H9 (cell line): ENCODE measurements at regions not wholly inside any gene's neighbourhood (a gene's known extent, or its start where the extent isn't known, plus 50 kb on each side); places are given as distances from the start of the nearest gene placed in this dataset.

Experiments
- DNase-seq: peaks from one replicate; pipeline ENCODE4 v3.0.0-alpha.2; 2017
- H2AFZ ChIP-seq: one replicate; pipeline ENCODE4 v1.6.1; 2013; ENCODE audit warnings: mild to moderate bottlenecking, low read length, control low read depth, moderate library complexity
- H2AK5ac ChIP-seq: 2 replicates; pipeline ENCODE4 v1.6.1; 2013; ENCODE audit warnings: low read length, control low read depth, mixed read lengths; ENCODE audit not compliant: insufficient read length
- H2BK120ac ChIP-seq: one replicate; pipeline ENCODE4 v1.6.1; 2013; ENCODE audit warnings: low read depth, mild to moderate bottlenecking, low read length, control low read depth, inconsistent platforms; ENCODE audit not compliant: poor library complexity, severe bottlenecking
- H2BK12ac ChIP-seq: 2 replicates; pipeline ENCODE4 v1.6.1; 2013; ENCODE audit warnings: low read length, control low read depth, mixed read lengths, low read depth; ENCODE audit not compliant: insufficient read length
- H2BK15ac ChIP-seq: 2 replicates; pipeline ENCODE4 v1.6.1; 2013; ENCODE audit warnings: low read depth, low read length, control low read depth
- H2BK20ac ChIP-seq: one replicate; pipeline ENCODE4 v1.6.1; 2013; ENCODE audit warnings: low read depth, mild to moderate bottlenecking, low read length, control low read depth, inconsistent platforms; ENCODE audit not compliant: poor library complexity, severe bottlenecking
- H2BK5ac ChIP-seq: 2 replicates; pipeline ENCODE4 v1.6.1; 2013; ENCODE audit warnings: low read length, control low read depth, mixed read lengths; ENCODE audit not compliant: insufficient read length
- H3K14ac ChIP-seq: 2 replicates; pipeline ENCODE4 v1.6.1; 2013; ENCODE audit warnings: low read length, control low read depth; ENCODE audit not compliant: insufficient read depth
- H3K18ac ChIP-seq: 2 replicates; pipeline ENCODE4 v1.6.1; 2013; ENCODE audit warnings: low read depth, mild to moderate bottlenecking, mixed read lengths, low read length, control low read depth; ENCODE audit not compliant: insufficient read length
- H3K23ac ChIP-seq: 2 replicates; pipeline ENCODE4 v1.6.1; 2013; ENCODE audit warnings: low read length, control low read depth, mixed read lengths, low read depth; ENCODE audit not compliant: insufficient read length
- H3K23me2 ChIP-seq: 2 replicates; pipeline ENCODE4 v1.6.1; 2013; ENCODE audit warnings: low read depth, mild to moderate bottlenecking, mixed read lengths, low read length, control low read depth; ENCODE audit not compliant: insufficient read length, poor library complexity, severe bottlenecking
- H3K27ac ChIP-seq: 2 replicates; pipeline ENCODE4 v1.5.1; 2013; ENCODE audit warnings: low read length, control low read depth, mixed read lengths, low read depth; ENCODE audit not compliant: insufficient read length
- H3K27me3 ChIP-seq: 2 replicates; pipeline ENCODE4 v1.6.1; 2013; ENCODE audit warnings: low read length, control low read depth, inconsistent platforms; ENCODE audit not compliant: insufficient read depth
- H3K4ac ChIP-seq: 2 replicates; pipeline ENCODE4 v1.6.1; 2013; ENCODE audit warnings: low read depth, mild to moderate bottlenecking, control low read depth, inconsistent platforms, low read length, moderate library complexity
- H3K4me1 ChIP-seq: 2 replicates; pipeline ENCODE4 v1.6.1; 2013; ENCODE audit warnings: low read length, control low read depth, inconsistent platforms; ENCODE audit not compliant: insufficient read depth
- H3K4me2 ChIP-seq: 2 replicates; pipeline ENCODE4 v1.6.1; 2013; ENCODE audit warnings: low read length, control low read depth, mixed read lengths; ENCODE audit not compliant: insufficient read length, insufficient read depth
- H3K56ac ChIP-seq: 2 replicates; pipeline ENCODE4 v1.6.1; 2013; ENCODE audit warnings: low read depth, mild to moderate bottlenecking, mixed read lengths, low read length, control low read depth; ENCODE audit not compliant: insufficient read length
- H3K79me1 ChIP-seq: 2 replicates; pipeline ENCODE4 v1.6.1; 2013; ENCODE audit warnings: low read depth, mild to moderate bottlenecking, moderate library complexity, low read length, control low read depth, inconsistent platforms; ENCODE audit not compliant: insufficient read depth, poor library complexity, severe bottlenecking
- H3K79me2 ChIP-seq: 2 replicates; pipeline ENCODE4 v1.6.1; 2013; ENCODE audit warnings: low read length, control low read depth, inconsistent platforms; ENCODE audit not compliant: insufficient read depth
- H3K9ac ChIP-seq: 2 replicates; pipeline ENCODE4 v1.6.1; 2013; ENCODE audit warnings: low read length, control low read depth, mixed read lengths; ENCODE audit not compliant: insufficient read length; ENCODE audit errors: extremely low read depth
- H3K9me3 ChIP-seq: one replicate; pipeline ENCODE4 v1.6.1; 2013; ENCODE audit warnings: low read depth, low read length, inconsistent platforms; ENCODE audit not compliant: control insufficient read depth
- H3T11ph ChIP-seq: one replicate; pipeline ENCODE4 v1.6.1; 2013; ENCODE audit warnings: mild to moderate bottlenecking, low read length, control low read depth, inconsistent platforms
- H4K20me1 ChIP-seq: one replicate; pipeline ENCODE4 v1.6.1; 2013; ENCODE audit not compliant: control insufficient read depth, insufficient read length, insufficient read depth
- H4K5ac ChIP-seq: 2 replicates; pipeline ENCODE4 v1.6.1; 2013; ENCODE audit warnings: low read depth, mild to moderate bottlenecking, mixed read lengths, low read length, control low read depth; ENCODE audit not compliant: insufficient read length
- H4K8ac ChIP-seq: replicated peaks from 2 replicates; pipeline ENCODE4 v1.6.1; 2013; ENCODE audit warnings: low read length, control low read depth, mixed read lengths, low read depth; ENCODE audit not compliant: insufficient read length
- H4K91ac ChIP-seq: 2 replicates; pipeline ENCODE4 v1.6.1; 2013; ENCODE audit warnings: low read depth, mild to moderate bottlenecking, moderate library complexity, mixed read lengths, low read length, control low read depth; ENCODE audit not compliant: insufficient read length
- H3K27ac Mint-ChIP-seq, 3 experiments: 2 replicates in 2 of 3; 3 replicates in 1 of 3; pipeline ENCODE4 v1.8.0; 2020 to 2021; ENCODE audit warnings: mixed read lengths in 3 of 3, mild to moderate bottlenecking in 1 of 3, moderate library complexity in 1 of 3
- H3K27me3 Mint-ChIP-seq: 2 replicates; pipeline ENCODE4 v1.8.0; 2021; ENCODE audit warnings: low read depth, mild to moderate bottlenecking, moderate library complexity, mixed read lengths
- H3K36me3 Mint-ChIP-seq, 3 experiments: 2 replicates in 2 of 3; 3 replicates in 1 of 3; pipeline ENCODE4 v1.8.0; 2020 to 2021; ENCODE audit warnings: low read depth in 3 of 3, mixed read lengths in 3 of 3; ENCODE audit not compliant: insufficient read depth in 1 of 3
- H3K4me1 Mint-ChIP-seq, 2 experiments: 2 replicates each; pipeline ENCODE4 v1.8.0; 2020; ENCODE audit warnings: mixed read lengths in 2 of 2
- H3K4me3 Mint-ChIP-seq, 2 experiments: 2 replicates in 1 of 2; 3 replicates in 1 of 2; pipeline ENCODE4 v1.8.0; 2020 to 2021; ENCODE audit warnings: mild to moderate bottlenecking in 2 of 2, mixed read lengths in 2 of 2, moderate library complexity in 1 of 2
- H3K9me3 Mint-ChIP-seq, 2 experiments: 2 replicates in 1 of 2; 3 replicates in 1 of 2; pipeline ENCODE4 v1.8.0; 2020; ENCODE audit warnings: mild to moderate bottlenecking in 2 of 2, mixed read lengths in 2 of 2, moderate library complexity in 1 of 2
- CTCF ChIP-seq: fragments of 200-600 bp; sonication (generic); conservative IDR thresholded peaks from 3 replicates; pipeline ENCODE4 v1.8.0; 2021; ENCODE audit warnings: antibody characterized with exemption, mild to moderate bottlenecking
- WGBS: extraction: QIAGEN DNeasy Blood & Tissue Kit; methylation state at CpG from one replicate; pipeline ENCODE4 v1.1.7; 2013; ENCODE audit warnings: missing lambda C conversion rate, low lambda C conversion rate, mixed read lengths; ENCODE audit not compliant: insufficient read length; ENCODE audit errors: extremely low coverage; 5-methylcytosine and 5-hydroxymethylcytosine counted together

- Histone ChIP-seq H3T11ph (no peak overlapping the region), H3K27me3 (no peaks in the 10 kb centered on the region), H3K14ac (no peak overlapping the region), H3K56ac (no peak overlapping the region), H2BK5ac (no peak overlapping the region), H2BK12ac (no peak overlapping the region), H4K20me1 (no peaks in the 10 kb centered on the region), H3K79me1 (no peaks in the 10 kb centered on the region), H2BK120ac (no peak overlapping the region), H3K23ac (no peak overlapping the region), H4K8ac (no peak overlapping the region), H3K4ac (no peak overlapping the region), H3K4me2 (no peak overlapping the region), H3K9ac (no peak overlapping the region), H4K91ac (no peak overlapping the region), H3K23me2 (no peaks in the 10 kb centered on the region), H3K4me1 (no peaks in the 10 kb centered on the region), H3K79me2 (no peaks in the 10 kb centered on the region), H2AK5ac (no peak overlapping the region), H2BK20ac (no peak overlapping the region), H3K27ac (no peak overlapping the region), H2AFZ (no peak overlapping the region), H4K5ac (no peak overlapping the region), H3K9me3 (no peaks in the 10 kb centered on the region), H2BK15ac (no peak overlapping the region), H3K18ac (no peak overlapping the region)
- H3K4me3 Mint-ChIP-seq = no peak overlapping the region
- H3K36me3 Mint-ChIP-seq = no peaks in the 10 kb centered on the region; a peak in 1 of 7 replicates
- DNase-seq = no peak
- no peaks in the 10 kb centered on the region for H3K9me3 Mint-ChIP-seq
- H3K27ac Mint-ChIP-seq = no peak overlapping the region
- no CpG with 5 or more reads among the region's 2 CpGs for WGBS
- no peak for TF ChIP-seq CTCF
- H3K27me3 Mint-ChIP-seq = no peaks in the 10 kb centered on the region
- peaks cover 21 to 23% of the 10 kb centered on the region in 2 experiments for H3K4me1 Mint-ChIP-seq
Observed at GRCh38 chr5:96140496-96140895, 178.8 kb upstream of the ELL2 start.
